SK-N-SH treated with all-trans-retinoic acid at 6 μM for 48 hours (cell line): ENCODE measurements at regions not wholly inside any gene's neighbourhood (a gene's known extent, or its start where the extent isn't known, plus 50 kb on each side); places are given as distances from the start of the nearest gene placed in this dataset.

Source experiments
- BACH2 ChIP-seq: fragments of 250-450 bp; sonication (Bioruptor Pico); IDR thresholded peaks from 2 replicates; pipeline ENCODE4 v1.9.0; 2021; ENCODE audit warnings: mild to moderate bottlenecking, borderline replicate concordance
- CREB5 ChIP-seq: fragments of 250-450 bp; sonication (Bioruptor Pico); IDR thresholded peaks from 2 replicates; pipeline ENCODE4 v1.5.1; 2020; ENCODE audit warnings: low read depth, mild to moderate bottlenecking, moderate library complexity
- GLIS3 ChIP-seq: fragments of 250-450 bp; sonication (Bioruptor Pico); IDR thresholded peaks from 2 replicates; pipeline ENCODE4 v1.5.0; 2020; ENCODE audit warnings: mild to moderate bottlenecking, moderate library complexity
- PPARA ChIP-seq: fragments of 250-450 bp; sonication (Bioruptor Pico); IDR thresholded peaks from 2 replicates; pipeline ENCODE4 v1.5.0; 2020; ENCODE audit warnings: mild to moderate bottlenecking, borderline replicate concordance
- TCF4 ChIP-seq: fragments of 250-450 bp; sonication (Bioruptor Pico); IDR thresholded peaks from 2 replicates; pipeline ENCODE4 v1.8.0; 2021; ENCODE audit warnings: mild to moderate bottlenecking, moderate library complexity, borderline replicate concordance
- ZFP3 ChIP-seq: fragments of 250-450 bp; sonication (Bioruptor Pico); IDR thresholded peaks from 2 replicates; pipeline ENCODE4 v1.5.0; 2020; ENCODE audit warnings: mild to moderate bottlenecking, moderate library complexity
- ZFP30 ChIP-seq: fragments of 450-650 bp; formaldehyde crosslinking; IDR thresholded peaks from 2 replicates; pipeline ENCODE4 v1.5.0; 2022; ENCODE audit warnings: mild to moderate bottlenecking, moderate library complexity
- TF ChIP-seq, protein P1 (sequence below): fragments of 250-450 bp; sonication (Bioruptor Pico); IDR thresholded peaks from 2 replicates; pipeline ENCODE4 v1.8.0; 2020; ENCODE audit warnings: mild to moderate bottlenecking, moderate library complexity, borderline replicate concordance

DNA sequence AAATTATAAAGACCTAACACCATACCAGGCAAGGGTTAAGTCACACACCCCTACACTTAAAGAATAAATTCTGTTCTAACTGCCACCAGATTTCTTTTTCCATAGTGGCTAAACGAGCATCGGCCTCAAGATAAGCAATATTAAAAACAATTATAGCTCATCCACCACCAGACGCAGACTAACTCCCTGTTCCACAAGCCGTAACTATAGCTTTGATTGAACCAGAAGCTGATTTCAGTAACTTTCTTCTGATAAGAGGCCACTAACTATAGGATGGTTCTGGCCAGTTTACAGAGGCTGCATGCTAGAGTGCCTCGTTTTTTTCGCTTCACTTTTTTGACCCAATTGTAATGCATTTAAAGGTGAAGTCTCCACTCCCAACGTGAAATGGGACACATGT, 238.8 kb downstream of the MRPL39 start:
- no peak for TF ChIP-seq PPARA (CRISPR knock-in tag)
- TF ChIP-seq, protein P1, sequence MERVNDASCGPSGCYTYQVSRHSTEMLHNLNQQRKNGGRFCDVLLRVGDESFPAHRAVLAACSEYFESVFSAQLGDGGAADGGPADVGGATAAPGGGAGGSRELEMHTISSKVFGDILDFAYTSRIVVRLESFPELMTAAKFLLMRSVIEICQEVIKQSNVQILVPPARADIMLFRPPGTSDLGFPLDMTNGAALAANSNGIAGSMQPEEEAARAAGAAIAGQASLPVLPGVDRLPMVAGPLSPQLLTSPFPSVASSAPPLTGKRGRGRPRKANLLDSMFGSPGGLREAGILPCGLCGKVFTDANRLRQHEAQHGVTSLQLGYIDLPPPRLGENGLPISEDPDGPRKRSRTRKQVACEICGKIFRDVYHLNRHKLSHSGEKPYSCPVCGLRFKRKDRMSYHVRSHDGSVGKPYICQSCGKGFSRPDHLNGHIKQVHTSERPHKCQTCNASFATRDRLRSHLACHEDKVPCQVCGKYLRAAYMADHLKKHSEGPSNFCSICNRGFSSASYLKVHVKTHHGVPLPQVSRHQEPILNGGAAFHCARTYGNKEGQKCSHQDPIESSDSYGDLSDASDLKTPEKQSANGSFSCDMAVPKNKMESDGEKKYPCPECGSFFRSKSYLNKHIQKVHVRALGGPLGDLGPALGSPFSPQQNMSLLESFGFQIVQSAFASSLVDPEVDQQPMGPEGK (CRISPR knock-in tag): no peak
- TF ChIP-seq GLIS3: no peak
- no peak for TF ChIP-seq ZFP3 (CRISPR knock-in tag)
- TF ChIP-seq CREB5 (CRISPR knock-in tag): no peak
- TF ChIP-seq TCF4 (CRISPR knock-in tag): no peak
- TF ChIP-seq BACH2 (CRISPR knock-in tag): no peak
- TF ChIP-seq ZFP30: no peak
